Activated gamma-delta T cell (primary cell): ENCODE measurements at regions not wholly inside any gene's neighbourhood (a gene's known extent, or its start where the extent isn't known, plus 50 kb on each side); places are given as distances from the start of the nearest gene placed in this dataset.
"Not testable (repeated sequence)": the region's sequence is repeated elsewhere in the genome, so short reads cannot be mapped to it uniquely, and the experiment has no call there.

ENCODE experiments used
- DNase-seq: peaks from one replicate; lab custom pipeline; 2025; lab: John Stamatoyannopoulos, UW

DNA sequence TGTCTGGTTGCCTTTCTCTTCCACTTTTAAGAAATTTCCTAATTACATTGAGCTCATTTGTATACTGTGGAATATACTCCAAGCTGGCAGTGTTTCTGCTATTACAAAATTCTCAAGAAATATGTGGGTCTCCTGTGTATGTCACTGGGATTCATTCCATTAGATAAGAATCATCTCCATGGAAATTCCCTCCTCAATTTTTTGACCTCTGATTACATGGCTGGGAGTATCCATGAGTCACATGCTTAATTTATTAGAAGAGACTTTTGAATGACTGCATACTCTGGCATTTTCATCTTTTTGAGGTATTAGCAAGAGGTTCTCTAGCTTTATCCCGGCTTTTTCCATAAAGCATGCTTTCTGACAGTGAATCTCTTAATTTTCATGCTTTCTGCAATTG lies 665.5 kb upstream of the CNTNAP5 start:
- DNase-seq, result no peak

- no peak for DNase-seq
Measured at GRCh38 chr2:123362671-123363440, 662.2 kb upstream of the CNTNAP5 start.

GRCh38 chr2:123363826-123364225 lies 661.3 kb upstream of the CNTNAP5 start:
- no peak for DNase-seq

GRCh38 chr2:123364243-123364896 lies 660.7 kb upstream of the CNTNAP5 start:
- no peak for DNase-seq

GRCh38 chr2:123366239-123366837 lies 658.7 kb upstream of the CNTNAP5 start:
- DNase-seq, result no peak

DNA sequence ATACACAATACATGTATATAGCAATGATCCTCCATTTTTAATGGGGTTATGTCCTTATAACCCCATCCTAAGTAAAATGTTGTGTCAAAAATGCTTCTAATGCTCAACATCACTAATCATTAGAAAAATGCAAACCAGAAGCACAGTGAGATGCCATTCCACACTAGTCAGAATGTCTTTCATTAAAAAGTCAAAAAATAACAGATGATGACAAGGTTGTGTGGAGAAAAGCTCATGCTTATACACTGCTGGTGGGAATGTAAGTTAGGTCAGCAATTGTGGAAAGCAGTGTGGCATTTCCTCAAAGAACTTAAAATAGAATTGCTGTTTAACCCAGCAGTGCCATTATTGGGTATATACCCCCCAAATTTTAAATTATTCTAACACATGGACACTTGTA lies 654.9 kb upstream of the CNTNAP5 start:
- DNase-seq, result no peak

- no peak for DNase-seq
Measured at GRCh38 chr2:123371535-123371934, 653.6 kb upstream of the CNTNAP5 start.

GRCh38 chr2:123380370-123380935 lies 644.6 kb upstream of the CNTNAP5 start:
- DNase-seq, result no peak

GRCh38 chr2:123415678-123416077 lies 609.4 kb upstream of the CNTNAP5 start:
- DNase-seq, result no peak

GRCh38 chr2:123419976-123420375 lies 605.1 kb upstream of the CNTNAP5 start:
- DNase-seq, result no peak

DNA sequence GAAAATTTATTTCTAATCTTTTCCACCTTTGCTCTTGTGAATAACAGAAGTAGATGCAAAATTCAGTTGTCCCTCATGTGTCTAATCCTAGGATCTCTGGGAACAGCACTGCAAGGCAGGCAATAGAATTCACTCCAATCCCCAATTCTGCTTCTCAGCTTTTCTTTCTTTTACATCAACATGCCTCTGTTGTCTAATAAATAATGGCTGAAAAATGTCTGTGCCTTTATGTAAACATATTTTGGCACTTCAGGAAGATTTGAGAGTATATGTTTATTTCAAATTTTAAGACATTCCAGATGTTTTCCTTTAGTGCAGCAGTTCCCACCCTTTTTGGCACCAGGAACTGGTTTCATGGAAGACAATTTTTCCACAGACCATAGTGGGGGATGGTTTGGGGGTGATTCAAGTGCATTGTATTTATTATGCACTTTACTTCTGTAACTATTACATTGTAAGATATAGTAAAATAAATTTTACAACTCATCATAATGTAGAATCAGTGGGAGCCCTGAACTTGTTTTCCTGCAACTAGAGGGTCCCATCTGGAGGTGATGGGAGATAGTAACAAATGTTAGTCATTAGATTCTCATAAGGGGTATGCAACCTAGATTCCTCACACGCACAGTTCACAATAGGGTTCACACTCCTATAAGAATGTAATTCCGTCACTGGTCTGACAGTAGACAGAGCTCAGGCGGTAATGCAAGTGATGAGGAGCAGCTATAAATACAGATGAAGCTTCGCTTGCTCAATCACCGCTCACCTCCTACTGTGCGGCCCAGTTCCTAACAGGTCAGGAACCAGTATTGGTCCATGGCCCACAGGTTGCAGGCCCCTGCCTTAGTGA lies 590.3 kb upstream of the CNTNAP5 start:
- DNase-seq, result no peak

- no peak for DNase-seq
Measured at GRCh38 chr2:123438251-123438650, 586.8 kb upstream of the CNTNAP5 start.

- DNase-seq, result no peak
Measured at GRCh38 chr2:123438675-123439074, 586.4 kb upstream of the CNTNAP5 start.

- no peak for DNase-seq
Measured at GRCh38 chr2:123448801-123449200, 576.3 kb upstream of the CNTNAP5 start.

DNA sequence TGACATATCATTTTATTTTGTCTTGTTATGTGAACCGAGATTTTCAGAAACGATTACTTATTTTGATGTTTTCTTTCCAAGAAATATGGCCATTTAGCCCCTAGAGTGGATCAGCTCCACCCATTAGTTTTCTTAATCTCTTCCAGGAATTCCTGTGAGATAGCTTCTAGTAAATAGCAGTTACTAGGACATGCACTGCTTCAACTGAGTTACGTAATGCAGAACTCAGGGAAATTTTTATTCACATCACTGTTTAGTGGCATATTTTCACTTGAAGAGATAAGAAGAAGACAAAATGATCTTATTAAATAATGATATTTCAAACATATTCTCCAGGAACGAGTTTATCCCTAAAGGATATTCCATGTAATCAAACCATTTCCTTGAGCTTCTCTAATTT lies 573.5 kb upstream of the CNTNAP5 start:
- DNase-seq, result no peak

DNA sequence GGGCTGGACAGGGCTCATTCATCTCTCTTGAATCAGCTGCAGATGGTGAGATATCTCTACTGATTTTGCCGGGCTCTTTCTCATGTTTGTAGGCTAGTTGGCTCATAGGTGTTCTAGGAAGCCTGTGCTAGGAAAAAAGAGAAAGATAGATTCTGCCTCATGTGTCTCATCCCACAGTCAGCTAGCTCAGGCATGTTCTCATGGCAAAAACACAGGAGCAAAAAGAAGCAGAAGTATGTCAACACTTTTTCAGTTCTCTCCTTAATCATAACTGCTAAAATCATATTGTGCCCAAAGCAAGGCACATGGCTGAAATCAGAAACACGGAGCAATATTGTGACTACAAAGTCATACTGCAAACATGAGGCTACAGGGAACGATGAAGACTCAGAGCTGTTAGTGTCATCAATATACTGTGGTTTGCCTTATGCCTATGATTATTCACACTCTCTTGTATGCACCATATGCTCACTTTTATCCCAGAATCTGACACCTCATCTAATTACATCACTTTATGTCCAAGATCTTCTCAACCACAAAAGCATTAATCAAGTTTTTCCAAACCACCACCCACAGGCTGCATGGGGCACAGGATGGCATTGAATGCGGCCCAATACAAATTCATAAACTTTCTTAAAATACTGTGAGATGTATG lies 571.9 kb upstream of the CNTNAP5 start:
- DNase-seq, result no peak

DNA sequence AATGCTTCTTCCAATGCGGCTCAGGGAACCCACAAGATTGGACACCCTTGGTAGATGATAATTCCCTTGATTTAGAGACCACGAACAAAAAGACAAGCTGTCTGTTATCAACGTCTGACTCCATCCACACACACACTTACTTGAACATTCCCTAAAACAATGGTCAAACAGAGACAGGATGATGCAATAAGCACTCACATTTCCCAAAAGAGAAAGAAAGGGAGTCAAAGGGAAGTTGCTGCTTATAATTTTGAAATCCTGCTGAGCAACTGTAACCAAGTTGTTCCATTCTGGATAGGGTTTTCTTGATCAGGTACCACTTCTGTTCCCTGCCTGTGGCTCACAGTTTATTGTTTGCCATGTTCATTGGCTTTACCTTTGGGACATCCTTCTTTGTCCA lies 571.3 kb upstream of the CNTNAP5 start:
- DNase-seq, result no peak

GRCh38 chr2:123455234-123455633 lies 569.9 kb upstream of the CNTNAP5 start:
- DNase-seq, result not testable (repeated sequence)

DNA sequence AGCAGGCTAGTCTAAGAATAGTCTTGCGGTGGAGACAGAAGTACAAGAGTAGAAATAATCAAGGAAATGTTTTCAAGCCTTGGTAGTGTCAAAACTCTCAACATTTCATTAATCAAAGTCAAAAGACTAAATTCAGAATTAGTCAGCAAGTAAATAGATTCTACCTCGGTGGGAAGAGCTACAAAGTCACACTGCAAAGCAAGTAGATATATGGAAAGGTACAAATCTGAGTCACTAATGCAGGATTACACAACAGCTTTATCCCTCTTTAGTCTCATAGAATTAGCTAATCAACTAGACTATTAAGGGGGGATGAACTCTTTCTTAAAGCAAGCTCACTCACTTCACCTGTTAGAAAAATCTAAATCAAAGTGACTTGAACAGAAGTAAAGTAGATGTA lies 568.7 kb upstream of the CNTNAP5 start:
- DNase-seq, result no peak

- no peak for DNase-seq
Measured at GRCh38 chr2:123463886-123464285, 561.2 kb upstream of the CNTNAP5 start.

DNA sequence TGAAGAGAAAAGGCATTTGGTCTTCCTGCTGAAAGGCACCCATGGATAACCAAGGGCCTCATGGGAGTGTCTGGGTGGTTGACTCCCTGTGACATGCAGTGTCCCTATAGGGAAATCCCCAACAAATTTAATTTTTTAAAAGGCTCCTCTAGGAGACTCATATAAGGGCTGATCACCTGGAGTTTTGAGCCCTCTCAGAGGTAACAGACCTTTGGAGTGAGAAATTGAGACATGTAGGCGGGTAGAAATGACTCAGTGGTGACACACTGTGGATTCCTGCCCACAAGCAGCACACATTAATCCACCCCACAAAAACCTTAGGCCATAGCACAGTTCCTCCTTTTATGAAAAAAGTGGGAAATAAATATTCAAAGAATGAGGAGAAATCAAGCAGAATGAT lies 557.0 kb upstream of the CNTNAP5 start:
- DNase-seq, result no peak
